ENCODE measurements at regions not wholly inside any gene's neighbourhood (a gene's known extent, or its start where the extent isn't known, plus 50 kb on each side); places are given as distances from the start of the nearest gene placed in this dataset.

DNA sequence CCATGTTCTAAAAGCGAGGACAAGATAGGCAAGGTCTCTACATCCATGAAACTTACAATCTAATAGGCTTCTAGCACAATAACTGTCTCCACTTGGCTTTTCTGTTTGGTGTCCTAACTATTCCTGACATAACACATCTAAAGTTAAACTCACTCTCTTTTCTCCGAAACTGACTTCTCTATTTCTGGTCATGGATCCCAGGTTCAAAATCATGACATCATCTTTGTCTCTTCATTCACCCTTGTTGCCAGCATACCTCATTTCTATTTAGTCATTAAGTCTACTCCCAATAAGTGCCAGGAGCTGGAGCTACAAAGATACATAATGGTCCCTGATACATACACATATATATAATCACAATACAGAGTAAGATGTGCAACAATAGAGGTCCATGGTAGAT is 53.9 kb upstream of the CEP83 start:
- TF ChIP-seq POLR2A (IDR thresholded peaks at IDR 0.05), result no peak
- no peak for TF ChIP-seq EP300 (IDR thresholded peaks at IDR 0.05; ENCODE audit: low read depth)
- TF ChIP-seq, protein P1, sequence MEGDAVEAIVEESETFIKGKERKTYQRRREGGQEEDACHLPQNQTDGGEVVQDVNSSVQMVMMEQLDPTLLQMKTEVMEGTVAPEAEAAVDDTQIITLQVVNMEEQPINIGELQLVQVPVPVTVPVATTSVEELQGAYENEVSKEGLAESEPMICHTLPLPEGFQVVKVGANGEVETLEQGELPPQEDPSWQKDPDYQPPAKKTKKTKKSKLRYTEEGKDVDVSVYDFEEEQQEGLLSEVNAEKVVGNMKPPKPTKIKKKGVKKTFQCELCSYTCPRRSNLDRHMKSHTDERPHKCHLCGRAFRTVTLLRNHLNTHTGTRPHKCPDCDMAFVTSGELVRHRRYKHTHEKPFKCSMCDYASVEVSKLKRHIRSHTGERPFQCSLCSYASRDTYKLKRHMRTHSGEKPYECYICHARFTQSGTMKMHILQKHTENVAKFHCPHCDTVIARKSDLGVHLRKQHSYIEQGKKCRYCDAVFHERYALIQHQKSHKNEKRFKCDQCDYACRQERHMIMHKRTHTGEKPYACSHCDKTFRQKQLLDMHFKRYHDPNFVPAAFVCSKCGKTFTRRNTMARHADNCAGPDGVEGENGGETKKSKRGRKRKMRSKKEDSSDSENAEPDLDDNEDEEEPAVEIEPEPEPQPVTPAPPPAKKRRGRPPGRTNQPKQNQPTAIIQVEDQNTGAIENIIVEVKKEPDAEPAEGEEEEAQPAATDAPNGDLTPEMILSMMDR (IDR thresholded peaks at IDR 0.05), result no peak

All from transverse colon (tissue), 3 donors.